Hepatocyte (in vitro differentiated cells): ENCODE measurements at regions not wholly inside any gene's neighbourhood (a gene's known extent, or its start where the extent isn't known, plus 50 kb on each side); places are given as distances from the start of the nearest gene placed in this dataset.

ENCODE experiments used
- DNase-seq: peaks from one replicate; pipeline ENCODE4 v3.0.0-alpha.2; 2016; ENCODE audit warnings: low spot score
- H2AFZ ChIP-seq: fragments of 200-600 bp; sonication (generic); 2 replicates; pipeline ENCODE4 v1.6.0; 2016; ENCODE audit warnings: antibody characterized with exemption, mild to moderate bottlenecking
- H3K27ac ChIP-seq: fragments of 200-600 bp; sonication (generic); 2 replicates; pipeline ENCODE4 v1.5.1; 2016; ENCODE audit warnings: mild to moderate bottlenecking
- H3K27me3 ChIP-seq: fragments of 200-600 bp; sonication (generic); 2 replicates; pipeline ENCODE4 v1.6.1; 2016
- H3K36me3 ChIP-seq: fragments of 200-600 bp; sonication (generic); replicated peaks from 2 replicates; pipeline ENCODE4 v1.5.1; 2016; ENCODE audit warnings: low read depth; ENCODE audit not compliant: insufficient read depth
- H3K4me1 ChIP-seq: fragments of 200-600 bp; sonication (generic); 2 replicates; pipeline ENCODE4 v1.5.1; 2016; ENCODE audit warnings: mild to moderate bottlenecking, moderate library complexity; ENCODE audit not compliant: insufficient read depth
- H3K4me2 ChIP-seq: fragments of 200-600 bp; sonication (generic); 2 replicates; pipeline ENCODE4 v1.6.0; 2016
- H3K4me3 ChIP-seq: fragments of 200-600 bp; sonication (generic); 2 replicates; pipeline ENCODE4 v1.5.1; 2016; ENCODE audit warnings: mild to moderate bottlenecking
- H3K79me2 ChIP-seq: fragments of 200-600 bp; sonication (generic); 2 replicates; pipeline ENCODE4 v1.6.0; 2017; ENCODE audit warnings: mild to moderate bottlenecking
- H3K9me2 ChIP-seq: fragments of 200-600 bp; sonication (generic); replicated peaks from 2 replicates; pipeline ENCODE4 v1.6.0; 2017; ENCODE audit warnings: mild to moderate bottlenecking; ENCODE audit not compliant: insufficient read depth
- H3K9me3 ChIP-seq: fragments of 200-600 bp; sonication (generic); 2 replicates; pipeline ENCODE4 v1.5.1; 2016; ENCODE audit warnings: low read depth, mild to moderate bottlenecking
- H4K20me1 ChIP-seq: fragments of 200-600 bp; sonication (generic); 2 replicates; pipeline ENCODE4 v1.6.0; 2016; ENCODE audit warnings: mild to moderate bottlenecking; ENCODE audit not compliant: insufficient read depth, poor library complexity, severe bottlenecking
- EZH2 ChIP-seq: fragments of 200-600 bp; sonication (generic); IDR thresholded peaks from 2 replicates; pipeline ENCODE4 v1.6.1; 2016; ENCODE audit warnings: antibody characterized with exemption, mild to moderate bottlenecking, borderline replicate concordance
- EZH2phosphoT487 ChIP-seq: fragments of 200-600 bp; sonication (generic); IDR thresholded peaks from one replicate; pipeline ENCODE4 v1.6.1; 2018; ENCODE audit warnings: antibody characterized with exemption, mild to moderate bottlenecking, low read depth, moderate library complexity; ENCODE audit not compliant: unreplicated experiment, severe bottlenecking
- WGBS: methylation state at CpG from one replicate; pipeline ENCODE4 v1.1.6; 2016; ENCODE audit warnings: low lambda C conversion rate; ENCODE audit errors: missing lambda C conversion rate; 5-methylcytosine and 5-hydroxymethylcytosine counted together
- TF ChIP-seq, protein P1 (sequence below): fragments of 200-600 bp; sonication (generic); IDR thresholded peaks from 2 replicates; pipeline ENCODE4 v1.5.1; 2016; ENCODE audit warnings: antibody characterized with exemption, mild to moderate bottlenecking; ENCODE audit not compliant: poor library complexity

DNA sequence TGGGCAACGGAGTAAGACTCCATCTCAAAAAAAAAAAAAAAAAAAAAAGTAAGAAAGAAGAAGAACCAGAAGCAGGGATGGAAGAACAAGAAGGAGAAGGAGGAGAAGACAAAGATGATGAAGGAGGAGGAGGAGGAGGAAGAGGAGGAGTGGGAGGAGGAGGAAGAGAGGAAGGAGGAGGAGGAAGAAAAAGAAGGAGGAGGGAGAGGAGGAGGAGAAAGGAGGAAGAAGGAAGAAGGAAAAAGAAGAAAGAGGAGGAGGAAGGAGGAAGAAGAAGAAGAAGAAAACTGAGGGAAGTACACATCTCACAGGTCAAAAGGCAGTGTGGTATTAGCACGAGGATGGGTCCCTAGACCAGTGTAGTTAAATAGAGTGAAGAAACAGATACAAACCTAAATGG is 65.1 kb upstream of the SCAF8 start:
- H3K9me2 ChIP-seq: no peaks in the 10 kb centered on the region
- 83% methylated on average over 2 of the region's 2 CpGs for WGBS
- no peak overlapping the region for H3K27ac ChIP-seq

DNA sequence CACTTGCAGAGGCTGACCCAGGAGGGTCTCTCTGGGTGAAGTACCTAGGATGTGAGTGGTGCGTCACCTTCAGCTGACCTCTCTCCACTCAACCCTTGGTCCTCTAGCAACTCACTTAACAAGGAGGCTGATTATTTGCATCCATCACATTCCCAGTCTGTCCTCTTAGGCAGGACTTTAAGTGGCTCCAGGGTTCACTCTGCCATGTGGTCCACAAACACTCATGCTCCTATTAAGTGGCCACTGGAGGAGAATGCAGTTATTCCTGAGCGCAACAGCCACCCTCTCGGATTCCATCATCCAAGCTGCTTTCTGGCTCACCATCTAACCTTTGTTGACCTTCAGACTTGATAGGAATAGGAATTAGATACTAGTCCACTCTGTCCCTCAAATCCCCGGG is 61.1 kb upstream of the SCAF8 start:
- Histone ChIP-seq H4K20me1 (no peaks in the 10 kb centered on the region), H3K4me1 (no peaks in the 10 kb centered on the region), H3K79me2 (no peaks in the 10 kb centered on the region), H3K9me2 (no peaks in the 10 kb centered on the region), H3K4me2 (no peak overlapping the region), H2AFZ (no peak overlapping the region), H3K9me3 (no peaks in the 10 kb centered on the region), H3K36me3 (no peaks in the 10 kb centered on the region), H3K4me3 (no peak overlapping the region), H3K27me3 (no peaks in the 10 kb centered on the region), H3K27ac (no peak overlapping the region)
- no peak for DNase-seq
- 95% methylated on average over 4 of the region's 4 CpGs for WGBS
- no peak for TF ChIP-seq EZH2
- TF ChIP-seq, protein P1, sequence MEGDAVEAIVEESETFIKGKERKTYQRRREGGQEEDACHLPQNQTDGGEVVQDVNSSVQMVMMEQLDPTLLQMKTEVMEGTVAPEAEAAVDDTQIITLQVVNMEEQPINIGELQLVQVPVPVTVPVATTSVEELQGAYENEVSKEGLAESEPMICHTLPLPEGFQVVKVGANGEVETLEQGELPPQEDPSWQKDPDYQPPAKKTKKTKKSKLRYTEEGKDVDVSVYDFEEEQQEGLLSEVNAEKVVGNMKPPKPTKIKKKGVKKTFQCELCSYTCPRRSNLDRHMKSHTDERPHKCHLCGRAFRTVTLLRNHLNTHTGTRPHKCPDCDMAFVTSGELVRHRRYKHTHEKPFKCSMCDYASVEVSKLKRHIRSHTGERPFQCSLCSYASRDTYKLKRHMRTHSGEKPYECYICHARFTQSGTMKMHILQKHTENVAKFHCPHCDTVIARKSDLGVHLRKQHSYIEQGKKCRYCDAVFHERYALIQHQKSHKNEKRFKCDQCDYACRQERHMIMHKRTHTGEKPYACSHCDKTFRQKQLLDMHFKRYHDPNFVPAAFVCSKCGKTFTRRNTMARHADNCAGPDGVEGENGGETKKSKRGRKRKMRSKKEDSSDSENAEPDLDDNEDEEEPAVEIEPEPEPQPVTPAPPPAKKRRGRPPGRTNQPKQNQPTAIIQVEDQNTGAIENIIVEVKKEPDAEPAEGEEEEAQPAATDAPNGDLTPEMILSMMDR: no peak
- TF ChIP-seq EZH2phosphoT487: no peak

More for the DNA sequence above, 65.1 kb upstream of the SCAF8 start:
- TF ChIP-seq EZH2phosphoT487: no peak
- TF ChIP-seq, protein P1: no peak
- TF ChIP-seq EZH2: no peak
- H3K9me3 ChIP-seq: no peaks in the 10 kb centered on the region
- H3K4me3 ChIP-seq: no peak overlapping the region
- DNase-seq: no peak
- H3K4me2 ChIP-seq: no peak overlapping the region
- no peaks in the 10 kb centered on the region for H3K27me3 ChIP-seq
- no peak overlapping the region for H2AFZ ChIP-seq
- H3K36me3 ChIP-seq: no peaks in the 10 kb centered on the region
- H3K4me1 ChIP-seq: no peaks in the 10 kb centered on the region
- H4K20me1 ChIP-seq: no peaks in the 10 kb centered on the region
- H3K79me2 ChIP-seq: no peaks in the 10 kb centered on the region

DNA sequence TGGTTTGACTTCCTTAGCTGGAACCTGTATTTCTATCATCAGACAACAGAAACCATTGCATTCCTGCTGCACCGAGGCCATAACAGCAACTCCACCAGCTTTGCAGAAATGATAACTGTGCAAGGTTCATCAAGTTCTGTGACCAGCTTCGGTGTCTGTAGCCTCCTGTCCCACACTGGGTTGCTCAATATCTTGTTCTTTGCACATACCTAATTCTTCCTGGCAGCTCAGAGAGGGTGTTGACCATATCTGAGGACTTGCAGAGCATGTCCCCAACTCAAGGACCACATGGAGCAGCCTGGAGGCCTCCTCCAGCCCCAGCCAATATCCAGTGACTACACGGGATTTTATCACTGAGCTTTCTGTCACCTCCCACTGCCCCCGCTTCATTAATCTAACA is 59.3 kb upstream of the SCAF8 start:
- H3K27me3 ChIP-seq: no peaks in the 10 kb centered on the region
- no peaks in the 10 kb centered on the region for H3K9me2 ChIP-seq
- H3K9me3 ChIP-seq: no peaks in the 10 kb centered on the region
- WGBS: 80% methylated on average over 4 of the region's 4 CpGs
- no peak overlapping the region for H3K4me2 ChIP-seq
- TF ChIP-seq EZH2phosphoT487 (no peak), EZH2 (no peak)
- TF ChIP-seq, protein P1: no peak
- DNase-seq: no peak
- H3K27ac ChIP-seq: no peak overlapping the region
- no peaks in the 10 kb centered on the region for H3K4me1 ChIP-seq
- no peaks in the 10 kb centered on the region for H3K36me3 ChIP-seq
- no peak overlapping the region for H2AFZ ChIP-seq
- H4K20me1 ChIP-seq: no peaks in the 10 kb centered on the region
- H3K79me2 ChIP-seq: no peaks in the 10 kb centered on the region
- no peak overlapping the region for H3K4me3 ChIP-seq

DNA sequence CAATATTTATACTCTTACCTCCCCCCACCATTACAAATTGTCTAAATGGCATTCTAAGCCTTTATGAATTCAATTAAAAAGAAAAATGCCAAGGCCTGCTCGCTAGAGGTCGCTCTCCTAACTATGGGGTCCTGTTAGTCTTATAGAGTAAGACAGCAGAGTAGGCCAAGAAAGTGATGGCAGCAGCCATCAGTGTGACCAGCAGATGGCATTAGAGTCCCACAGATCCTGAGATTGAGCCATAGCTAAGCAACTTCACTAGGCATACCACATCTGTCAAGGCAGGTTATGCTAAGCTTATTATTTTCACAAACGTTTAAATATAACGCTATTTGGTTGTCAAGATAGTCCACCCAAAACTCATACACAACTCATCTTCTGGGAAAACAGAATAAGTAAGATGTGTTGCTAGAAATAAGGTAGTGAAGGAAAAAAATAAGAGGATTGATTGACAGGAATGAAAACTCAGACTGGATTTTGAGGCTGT is 57.6 kb upstream of the SCAF8 start:
- Histone ChIP-seq H2AFZ (no peak overlapping the region), H3K27me3 (no peaks in the 10 kb centered on the region), H3K4me1 (no peaks in the 10 kb centered on the region), H4K20me1 (no peaks in the 10 kb centered on the region), H3K36me3 (no peaks in the 10 kb centered on the region), H3K79me2 (no peaks in the 10 kb centered on the region), H3K9me3 (no peaks in the 10 kb centered on the region), H3K4me2 (no peak overlapping the region), H3K9me2 (no peaks in the 10 kb centered on the region), H3K27ac (no peak overlapping the region), H3K4me3 (no peak overlapping the region)
- peak; percentile 93 for DNase-seq
- TF ChIP-seq EZH2: no peak
- TF ChIP-seq, protein P1: peak; percentile 100
- 0% methylated on average over 4 of the region's 4 CpGs for WGBS
